HEK293T (cell line): ENCODE measurements at regions not wholly inside any gene's neighbourhood (a gene's known extent, or its start where the extent isn't known, plus 50 kb on each side); places are given as distances from the start of the nearest gene placed in this dataset.

Experiments
- BHLHE40 ChIP-seq: fragments of 450-650 bp; IDR thresholded peaks from 2 replicates; pipeline ENCODE4 v1.6.1; 2016; ENCODE audit warnings: mild to moderate bottlenecking, moderate library complexity, borderline replicate concordance
- FOXA1 ChIP-seq: fragments of 450-650 bp; IDR thresholded peaks from 2 replicates; pipeline ENCODE4 v1.6.1; 2016; ENCODE audit warnings: mild to moderate bottlenecking
- HDGF ChIP-seq: fragments of 450-650 bp; IDR thresholded peaks from 2 replicates; pipeline ENCODE4 v1.6.1; 2017; ENCODE audit warnings: antibody characterized with exemption, borderline replicate concordance
- L3MBTL2 ChIP-seq: fragments of 450-650 bp; conservative IDR thresholded peaks from 2 replicates; pipeline ENCODE4 v1.6.1; 2016; ENCODE audit warnings: mild to moderate bottlenecking
- LEF1 ChIP-seq: fragments of 450-650 bp; IDR thresholded peaks from 2 replicates; pipeline ENCODE4 v1.6.1; 2017; ENCODE audit warnings: mild to moderate bottlenecking, borderline replicate concordance
- NFRKB ChIP-seq: fragments of 450-650 bp; IDR thresholded peaks from 2 replicates; pipeline ENCODE4 v1.6.1; 2016; ENCODE audit warnings: mild to moderate bottlenecking, moderate library complexity
- SP1 ChIP-seq: fragments of 450-650 bp; IDR thresholded peaks from 2 replicates; pipeline ENCODE4 v1.6.1; 2017
- TARDBP ChIP-seq: fragments of 450-650 bp; IDR thresholded peaks from 2 replicates; pipeline ENCODE4 v1.6.1; 2016
- ZNF384 ChIP-seq: fragments of 450-650 bp; IDR thresholded peaks from 2 replicates; pipeline ENCODE4 v1.6.1; 2016
- TF ChIP-seq, protein P1 (sequence below): fragments of 450-650 bp; IDR thresholded peaks from 2 replicates; pipeline ENCODE4 v1.6.1; 2016

DNA sequence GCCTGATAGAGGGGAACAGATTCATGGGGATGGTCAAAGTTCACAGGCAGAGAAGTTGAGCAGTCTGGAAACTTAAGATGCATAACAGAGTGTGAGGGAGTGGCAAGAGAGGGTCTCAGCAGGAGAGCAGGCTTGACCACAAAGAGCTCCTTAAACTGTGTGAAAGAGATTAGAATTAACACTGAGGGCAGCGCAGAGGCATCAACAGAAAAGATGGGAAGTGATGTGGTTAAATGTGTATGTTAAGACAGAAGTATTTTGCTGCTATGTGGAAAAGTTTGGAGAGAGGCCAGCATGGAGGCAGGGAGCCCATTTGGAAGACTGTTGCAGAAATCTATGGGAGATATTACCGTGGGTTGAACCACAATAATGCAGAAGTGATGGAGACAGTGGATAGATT is 122.7 kb upstream of the LMNTD1 start:
- no peak for TF ChIP-seq LEF1
- no peak for TF ChIP-seq BHLHE40
- no peak for TF ChIP-seq HDGF
- TF ChIP-seq TARDBP: no peak
- TF ChIP-seq ZNF384: no peak
- TF ChIP-seq, protein P1, sequence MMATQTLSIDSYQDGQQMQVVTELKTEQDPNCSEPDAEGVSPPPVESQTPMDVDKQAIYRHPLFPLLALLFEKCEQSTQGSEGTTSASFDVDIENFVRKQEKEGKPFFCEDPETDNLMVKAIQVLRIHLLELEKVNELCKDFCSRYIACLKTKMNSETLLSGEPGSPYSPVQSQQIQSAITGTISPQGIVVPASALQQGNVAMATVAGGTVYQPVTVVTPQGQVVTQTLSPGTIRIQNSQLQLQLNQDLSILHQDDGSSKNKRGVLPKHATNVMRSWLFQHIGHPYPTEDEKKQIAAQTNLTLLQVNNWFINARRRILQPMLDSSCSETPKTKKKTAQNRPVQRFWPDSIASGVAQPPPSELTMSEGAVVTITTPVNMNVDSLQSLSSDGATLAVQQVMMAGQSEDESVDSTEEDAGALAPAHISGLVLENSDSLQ: no peak
- TF ChIP-seq NFRKB: no peak
- TF ChIP-seq L3MBTL2: no peak
- no peak for TF ChIP-seq SP1
- no peak for TF ChIP-seq FOXA1
